ENCODE measurements at regions not wholly inside any gene's neighbourhood (a gene's known extent, or its start where the extent isn't known, plus 50 kb on each side); places are given as distances from the start of the nearest gene placed in this dataset.

DNA sequence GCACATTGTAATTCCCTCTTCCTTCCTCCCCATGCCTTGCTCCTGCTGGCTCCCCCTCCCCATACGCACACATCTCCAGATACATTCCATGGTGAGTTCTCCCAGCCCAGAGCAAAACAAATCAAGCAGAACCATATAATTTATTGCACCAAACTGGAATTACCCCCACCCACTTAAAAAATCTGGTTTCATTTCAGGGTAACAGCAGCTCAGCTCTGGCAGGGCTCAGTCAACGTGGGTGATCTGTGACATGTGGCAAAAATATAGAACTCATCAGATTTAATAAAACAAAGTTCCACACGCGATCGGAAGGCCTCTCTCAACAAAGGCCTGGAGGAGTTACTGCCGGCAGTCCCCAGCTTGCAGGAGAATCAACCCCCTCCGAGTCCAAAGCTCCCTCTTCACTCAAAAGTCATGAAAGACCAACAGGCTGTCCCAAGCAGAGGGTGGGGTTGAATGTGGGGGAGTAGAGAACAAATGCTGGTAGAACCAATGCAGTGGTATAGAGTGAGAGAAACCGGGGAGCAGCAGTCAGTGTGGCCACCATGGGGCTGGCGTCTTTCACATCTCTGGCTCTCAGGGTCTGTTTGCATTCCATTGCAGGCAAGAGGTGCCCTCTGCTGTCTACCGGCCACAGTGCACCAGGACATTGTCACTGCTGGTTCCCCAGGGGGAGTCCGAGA lies 323.3 kb upstream of the NT5E start (continued):
- TF ChIP-seq ZNF830 (CRISPR knock-in tag; IDR thresholded peaks at IDR 0.05) = no peak
- no peak for TF ChIP-seq ZNF232 (CRISPR knock-in tag; IDR thresholded peaks at IDR 0.05)
- no peak for TF ChIP-seq SRSF9 (IDR thresholded peaks at IDR 0.05; ENCODE audit: borderline replicate concordance, low read depth, low read length)
- TF ChIP-seq YBX1 (IDR thresholded peaks at IDR 0.05) = no peak
- no peak for TF ChIP-seq MTA1 (IDR thresholded peaks at IDR 0.05; ENCODE audit: borderline replicate concordance)
- no peak for TF ChIP-seq ZNF354B (CRISPR knock-in tag; IDR thresholded peaks at IDR 0.05)
- TF ChIP-seq ZNF134 (CRISPR knock-in tag; conservative IDR thresholded peaks at IDR 0.05) = no peak
- TF ChIP-seq, protein P1, sequence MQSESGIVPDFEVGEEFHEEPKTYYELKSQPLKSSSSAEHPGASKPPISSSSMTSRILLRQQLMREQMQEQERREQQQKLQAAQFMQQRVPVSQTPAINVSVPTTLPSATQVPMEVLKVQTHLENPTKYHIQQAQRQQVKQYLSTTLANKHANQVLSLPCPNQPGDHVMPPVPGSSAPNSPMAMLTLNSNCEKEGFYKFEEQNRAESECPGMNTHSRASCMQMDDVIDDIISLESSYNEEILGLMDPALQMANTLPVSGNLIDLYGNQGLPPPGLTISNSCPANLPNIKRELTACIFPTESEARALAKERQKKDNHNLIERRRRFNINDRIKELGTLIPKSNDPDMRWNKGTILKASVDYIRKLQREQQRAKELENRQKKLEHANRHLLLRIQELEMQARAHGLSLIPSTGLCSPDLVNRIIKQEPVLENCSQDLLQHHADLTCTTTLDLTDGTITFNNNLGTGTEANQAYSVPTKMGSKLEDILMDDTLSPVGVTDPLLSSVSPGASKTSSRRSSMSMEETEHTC (IDR thresholded peaks at IDR 0.05) = no peak
- no peak for TF ChIP-seq ZNF316 (IDR thresholded peaks at IDR 0.05)
- TF ChIP-seq MAFF (IDR thresholded peaks at IDR 0.05; ENCODE audit: low read length) = no peak
- no peak for TF ChIP-seq TFAM (CRISPR knock-in tag; conservative IDR thresholded peaks at IDR 0.05)
- no peak for TF ChIP-seq ARID4B (CRISPR knock-in tag; IDR thresholded peaks at IDR 0.05)
- TF ChIP-seq ZMIZ1 (IDR thresholded peaks at IDR 0.05; ENCODE audit: low read depth in 2 of 2, low read length in 2 of 2) = no peak
- TF ChIP-seq, protein P2, sequence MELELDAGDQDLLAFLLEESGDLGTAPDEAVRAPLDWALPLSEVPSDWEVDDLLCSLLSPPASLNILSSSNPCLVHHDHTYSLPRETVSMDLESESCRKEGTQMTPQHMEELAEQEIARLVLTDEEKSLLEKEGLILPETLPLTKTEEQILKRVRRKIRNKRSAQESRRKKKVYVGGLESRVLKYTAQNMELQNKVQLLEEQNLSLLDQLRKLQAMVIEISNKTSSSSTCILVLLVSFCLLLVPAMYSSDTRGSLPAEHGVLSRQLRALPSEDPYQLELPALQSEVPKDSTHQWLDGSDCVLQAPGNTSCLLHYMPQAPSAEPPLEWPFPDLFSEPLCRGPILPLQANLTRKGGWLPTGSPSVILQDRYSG (tag; conservative IDR thresholded peaks at IDR 0.05; ENCODE audit: low read depth) = no peak
- TF ChIP-seq LCOR (CRISPR knock-in tag; IDR thresholded peaks at IDR 0.05) = no peak
- no peak for TF ChIP-seq ZNF165 (CRISPR knock-in tag; IDR thresholded peaks at IDR 0.05; ENCODE audit: borderline replicate concordance)
- no peak for TF ChIP-seq KDM2B (CRISPR knock-in tag; IDR thresholded peaks at IDR 0.05)
- peak; percentile 93 for TF ChIP-seq DEAF1 (CRISPR knock-in tag; IDR thresholded peaks at IDR 0.05)

Measured in K562 (cell line).